ENCODE measurements at regions not wholly inside any gene's neighbourhood (a gene's known extent, or its start where the extent isn't known, plus 50 kb on each side); places are given as distances from the start of the nearest gene placed in this dataset.

- H3K36me3 ChIP-seq (replicated peaks), result no peaks in the 10 kb centered on the region
- TF ChIP-seq, protein P1, sequence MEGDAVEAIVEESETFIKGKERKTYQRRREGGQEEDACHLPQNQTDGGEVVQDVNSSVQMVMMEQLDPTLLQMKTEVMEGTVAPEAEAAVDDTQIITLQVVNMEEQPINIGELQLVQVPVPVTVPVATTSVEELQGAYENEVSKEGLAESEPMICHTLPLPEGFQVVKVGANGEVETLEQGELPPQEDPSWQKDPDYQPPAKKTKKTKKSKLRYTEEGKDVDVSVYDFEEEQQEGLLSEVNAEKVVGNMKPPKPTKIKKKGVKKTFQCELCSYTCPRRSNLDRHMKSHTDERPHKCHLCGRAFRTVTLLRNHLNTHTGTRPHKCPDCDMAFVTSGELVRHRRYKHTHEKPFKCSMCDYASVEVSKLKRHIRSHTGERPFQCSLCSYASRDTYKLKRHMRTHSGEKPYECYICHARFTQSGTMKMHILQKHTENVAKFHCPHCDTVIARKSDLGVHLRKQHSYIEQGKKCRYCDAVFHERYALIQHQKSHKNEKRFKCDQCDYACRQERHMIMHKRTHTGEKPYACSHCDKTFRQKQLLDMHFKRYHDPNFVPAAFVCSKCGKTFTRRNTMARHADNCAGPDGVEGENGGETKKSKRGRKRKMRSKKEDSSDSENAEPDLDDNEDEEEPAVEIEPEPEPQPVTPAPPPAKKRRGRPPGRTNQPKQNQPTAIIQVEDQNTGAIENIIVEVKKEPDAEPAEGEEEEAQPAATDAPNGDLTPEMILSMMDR (IDR thresholded peaks at IDR 0.05; ENCODE audit: low read depth, low read length, missing control alignments), result no peak
- DNase-seq, result no peak
- in situ Hi-C loops (cut with HindIII; ENCODE audit: low pct_ligation_motif_present, low sequenced_read_pairs), result no loop called here
- H3K27ac ChIP-seq, result no peak overlapping the region
- H3K4me3 ChIP-seq (ENCODE audit: low read depth, low read length), result no peak overlapping the region
- H3K27me3 ChIP-seq (replicated peaks), result peaks cover 13% of the 10 kb centered on the region
These were observed 95.0 kb downstream of the GEMIN8 start for GRCh38 chrX:13934731-13935130.

DNA sequence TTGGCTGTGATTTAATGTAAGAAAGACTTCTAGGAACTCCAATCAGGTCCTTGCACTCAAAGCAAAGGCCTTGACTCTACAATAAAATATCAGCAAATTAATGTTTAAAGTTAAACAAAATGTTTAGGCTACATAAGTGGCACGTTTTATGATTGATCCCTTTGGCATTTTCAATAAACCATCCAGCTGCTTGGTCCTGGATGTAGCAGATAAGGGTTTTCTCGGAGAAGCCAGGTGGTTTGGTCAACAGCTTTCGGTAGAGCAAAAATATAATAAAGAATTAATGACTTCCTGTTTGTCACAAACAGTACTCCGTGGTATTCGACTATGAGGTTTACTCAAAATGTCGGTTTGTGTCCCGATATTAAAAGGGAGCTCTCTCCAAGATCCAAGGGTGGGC, 95.8 kb downstream of the GEMIN8 start:
- TF ChIP-seq, protein P1 (IDR thresholded peaks at IDR 0.05; ENCODE audit: low read depth, low read length, missing control alignments), result no peak
- in situ Hi-C loops (cut with HindIII; ENCODE audit: low pct_ligation_motif_present, low sequenced_read_pairs), result no loop called here
- H3K27ac ChIP-seq, result no peak overlapping the region
- no peak for DNase-seq
- H3K4me3 ChIP-seq (ENCODE audit: low read depth, low read length), result no peak overlapping the region
- H3K27me3 ChIP-seq (replicated peaks), result peaks cover 9% of the 10 kb centered on the region
- H3K36me3 ChIP-seq (replicated peaks), result no peaks in the 10 kb centered on the region

GRCh38 chrX:13933352-13933751, 96.3 kb downstream of the GEMIN8 start:
- Histone ChIP-seq H3K4me3 (ENCODE audit: low read depth, low read length) (no peak overlapping the region), H3K36me3 (replicated peaks) (no peaks in the 10 kb centered on the region), H3K27me3 (replicated peaks) (peaks cover 4% of the 10 kb centered on the region), H3K27ac (no peak overlapping the region)
- in situ Hi-C loops (cut with HindIII; ENCODE audit: low pct_ligation_motif_present, low sequenced_read_pairs), result no loop called here
- TF ChIP-seq, protein P1 (IDR thresholded peaks at IDR 0.05; ENCODE audit: low read depth, low read length, missing control alignments), result no peak
- no peak for DNase-seq

GRCh38 chrX:13932416-13932815, 97.3 kb downstream of the GEMIN8 start:
- TF ChIP-seq, protein P1 (IDR thresholded peaks at IDR 0.05; ENCODE audit: low read depth, low read length, missing control alignments), result no peak
- DNase-seq, result no peak
- H3K36me3 ChIP-seq (replicated peaks), result no peaks in the 10 kb centered on the region
- H3K27me3 ChIP-seq (replicated peaks), result no peaks in the 10 kb centered on the region
- in situ Hi-C loops (cut with HindIII; ENCODE audit: low pct_ligation_motif_present, low sequenced_read_pairs), result no loop called here
- H3K27ac ChIP-seq, result no peak overlapping the region
- H3K4me3 ChIP-seq (ENCODE audit: low read depth, low read length), result no peak overlapping the region

GRCh38 chrX:13927175-13927574, 102.5 kb downstream of the GEMIN8 start:
- Histone ChIP-seq H3K27ac (no peak overlapping the region), H3K27me3 (replicated peaks) (no peaks in the 10 kb centered on the region), H3K36me3 (replicated peaks) (no peaks in the 10 kb centered on the region), H3K4me3 (ENCODE audit: low read depth, low read length) (no peak overlapping the region)
- in situ Hi-C loops (cut with HindIII; ENCODE audit: low pct_ligation_motif_present, low sequenced_read_pairs), result no loop called here
- DNase-seq, result no peak
- TF ChIP-seq, protein P1 (IDR thresholded peaks at IDR 0.05; ENCODE audit: low read depth, low read length, missing control alignments), result no peak

- DNase-seq, result no peak
- in situ Hi-C loops (cut with HindIII; ENCODE audit: low pct_ligation_motif_present, low sequenced_read_pairs), result no loop called here
- H3K36me3 ChIP-seq (replicated peaks), result no peaks in the 10 kb centered on the region
- H3K4me3 ChIP-seq (ENCODE audit: low read depth, low read length), result no peak overlapping the region
- no peak overlapping the region for H3K27ac ChIP-seq
- no peaks in the 10 kb centered on the region for H3K27me3 ChIP-seq (replicated peaks)
- TF ChIP-seq, protein P1 (IDR thresholded peaks at IDR 0.05; ENCODE audit: low read depth, low read length, missing control alignments), result no peak
These were observed 105.8 kb downstream of the GEMIN8 start for GRCh38 chrX:13923845-13924244.

Measured in brain microvascular endothelial cell (primary cell).